AG04450 (cell line): ENCODE measurements at regions not wholly inside any gene's neighbourhood (a gene's known extent, or its start where the extent isn't known, plus 50 kb on each side); places are given as distances from the start of the nearest gene placed in this dataset.

Source experiments
- CTCF ChIA-PET: fragments of 300-600, 350-600 bp; formaldehyde crosslinking; extraction: SDS; loops from one replicate; lab custom pipeline; 2022; ENCODE audit warnings: antibody characterized with exemption, inconsistent platforms; lab: Charles Lee
- POLR2A ChIA-PET: fragments of 350-600 bp; formaldehyde crosslinking; extraction: SDS; loops from one replicate; lab custom pipeline; 2021; ENCODE audit warnings: antibody characterized with exemption, inconsistent platforms; lab: Yijun Ruan, JAX
- DNase-seq: peaks from one replicate; pipeline ENCODE4 v3.0.0-alpha.2; 2011; ENCODE audit warnings: low read depth, low spot score
- H3K27ac ChIP-seq: one replicate; pipeline ENCODE4 v1.5.1; 2012; ENCODE audit warnings: low read depth, low read length, control low read depth
- H3K27me3 ChIP-seq: one replicate; pipeline ENCODE4 v1.6.0; 2012; ENCODE audit warnings: low read length; ENCODE audit not compliant: control insufficient read depth, insufficient read depth
- H3K4me3 ChIP-seq: 2 replicates; pipeline ENCODE4 v1.5.1; 2011; ENCODE audit warnings: mild to moderate bottlenecking, low read depth, low read length, control low read depth
- H3K9me3 ChIP-seq: 2 replicates; pipeline ENCODE4 v1.5.1; 2012; ENCODE audit warnings: low read length; ENCODE audit not compliant: control insufficient read depth, insufficient read depth
- CTCF ChIP-seq: IDR thresholded peaks from 2 replicates; pipeline ENCODE4 v1.5.1; 2011; ENCODE audit warnings: low read depth, low read length, control low read depth, inconsistent platforms

- H3K9me3 ChIP-seq = no peaks in the 10 kb centered on the region; the same call in 1 of the 2 replicates
- H3K4me3 ChIP-seq = no peak overlapping the region
- ChIA-PET POLR2A (no interaction called here), CTCF (interaction anchor here (1.0 to 1.5 kb wide), 5 partner anchors 8 to 212 kb away, joined by 3 to 9 read pairs (median 4); no protein-coding TSS in a partner anchor)
- no peak for TF ChIP-seq CTCF
- H3K27ac ChIP-seq = no peak overlapping the region
- DNase-seq = no peak
- H3K27me3 ChIP-seq = no peaks in the 10 kb centered on the region
Observed at GRCh38 chr6:165894171-165894825, 231.3 kb upstream of the PDE10A start.

- ChIA-PET POLR2A (interaction anchor here (0.6 kb wide), 1 partner anchor 165 kb away, joined by 4 read pairs; no protein-coding TSS in a partner anchor), CTCF (interaction anchor here (1.0 to 1.4 kb wide), 3 partner anchors 8 to 213 kb away, joined by 3 to 9 read pairs (median 8); no protein-coding TSS in a partner anchor)
- no peak overlapping the region for H3K27ac ChIP-seq
- no peaks in the 10 kb centered on the region for H3K27me3 ChIP-seq
- no peak overlapping the region for H3K4me3 ChIP-seq
- no peak for TF ChIP-seq CTCF
- no peaks in the 10 kb centered on the region; the same call in 1 of the 2 replicates for H3K9me3 ChIP-seq
- no peak for DNase-seq
Observed at GRCh38 chr6:165893431-165893830, 230.4 kb upstream of the PDE10A start.

GRCh38 chr6:165891320-165891719 lies 228.3 kb upstream of the PDE10A start:
- POLR2A ChIA-PET = no interaction called here
- H3K27me3 ChIP-seq = no peaks in the 10 kb centered on the region
- peak; percentile 10; the same call in 1 of the 2 replicates for TF ChIP-seq CTCF
- CTCF ChIA-PET = interaction anchor here (1.1 to 5.4 kb wide), 9 partner anchors 14 to 215 kb away, joined by 3 to 61 read pairs (median 6); no protein-coding TSS in a partner anchor
- no peak overlapping the region for H3K4me3 ChIP-seq
- DNase-seq = no peak
- no peak overlapping the region for H3K27ac ChIP-seq
- no peaks in the 10 kb centered on the region; the same call in 1 of the 2 replicates for H3K9me3 ChIP-seq

- CTCF ChIA-PET = interaction anchor here (0.6 to 5.4 kb wide), 27 partner anchors 8 to 216 kb away, joined by 3 to 61 read pairs (median 5); no protein-coding TSS in a partner anchor
- H3K9me3 ChIP-seq = peaks cover 3% of the 10 kb centered on the region; the same call in 1 of the 2 replicates
- H3K27me3 ChIP-seq = no peaks in the 10 kb centered on the region
- no peak for DNase-seq
- no peak overlapping the region for H3K27ac ChIP-seq
- POLR2A ChIA-PET = no interaction called here
- no peak for TF ChIP-seq CTCF
- no peak overlapping the region for H3K4me3 ChIP-seq
Observed at GRCh38 chr6:165890404-165890735, 227.3 kb upstream of the PDE10A start.
